ENCODE measurements at regions not wholly inside any gene's neighbourhood (a gene's known extent, or its start where the extent isn't known, plus 50 kb on each side); places are given as distances from the start of the nearest gene placed in this dataset.

GRCh38 chr3:44041726-44042125 lies 200.0 kb upstream of the TOPAZ1 start:
- no peak for TF ChIP-seq CTCF (conservative IDR thresholded peaks at IDR 0.05)
- Mint-ChIP-seq H3K4me3 (no peak overlapping the region), H3K4me1 (no peaks in the 10 kb centered on the region), H3K36me3 (ENCODE audit: low read depth) (no peaks in the 10 kb centered on the region), H3K27ac (no peak overlapping the region), H3K27me3 (ENCODE audit: insufficient read depth) (no peaks in the 10 kb centered on the region), H3K9me3 (peaks cover 2% of the 10 kb centered on the region)
- no peaks in the 10 kb centered on the region for H3K9me3 ChIP-seq (ENCODE audit: control insufficient read depth, low read length)
- no peak overlapping the region for H3K9ac ChIP-seq (ENCODE audit: extremely low read depth, low read length, poor library complexity, severe bottlenecking)
- 69 to 100% methylated on average over 2 to 4 of the region's 4 CpGs for WGBS, 2 experiments (ENCODE audit: insufficient coverage in 1 of 2, insufficient read length in 1 of 2)
- H3K27ac ChIP-seq (ENCODE audit: low read depth, low read length): no peak overlapping the region
- DNase-seq: no peak
- H3K27me3 ChIP-seq (ENCODE audit: control insufficient read depth, insufficient read depth, low read length, poor library complexity, severe bottlenecking): no peaks in the 10 kb centered on the region
- no peaks in the 10 kb centered on the region for H3K4me1 ChIP-seq (ENCODE audit: control insufficient read depth, insufficient read depth, low read length)
- H3K4me3 ChIP-seq (ENCODE audit: low read length): no peak overlapping the region
- H3K36me3 ChIP-seq (ENCODE audit: control insufficient read depth, insufficient read depth, low read length): no peaks in the 10 kb centered on the region

GRCh38 chr3:44042772-44043171 lies 198.9 kb upstream of the TOPAZ1 start:
- no peak overlapping the region for H3K4me3 ChIP-seq (ENCODE audit: low read length)
- H3K9me3 Mint-ChIP-seq: peaks cover 2% of the 10 kb centered on the region
- no peak overlapping the region for H3K9ac ChIP-seq (ENCODE audit: extremely low read depth, low read length, poor library complexity, severe bottlenecking)
- H3K27ac ChIP-seq (ENCODE audit: low read depth, low read length): no peak overlapping the region
- no peaks in the 10 kb centered on the region for H3K4me1 ChIP-seq (ENCODE audit: control insufficient read depth, insufficient read depth, low read length)
- H3K4me1 Mint-ChIP-seq: no peaks in the 10 kb centered on the region
- no peaks in the 10 kb centered on the region for H3K27me3 Mint-ChIP-seq (ENCODE audit: insufficient read depth)
- no peaks in the 10 kb centered on the region for H3K36me3 Mint-ChIP-seq (ENCODE audit: low read depth)
- H3K27ac Mint-ChIP-seq: no peak overlapping the region
- H3K4me3 Mint-ChIP-seq: no peak overlapping the region
- H3K27me3 ChIP-seq (ENCODE audit: control insufficient read depth, insufficient read depth, low read length, poor library complexity, severe bottlenecking): no peaks in the 10 kb centered on the region
- TF ChIP-seq CTCF (conservative IDR thresholded peaks at IDR 0.05): no peak
- no peaks in the 10 kb centered on the region for H3K36me3 ChIP-seq (ENCODE audit: control insufficient read depth, insufficient read depth, low read length)
- WGBS, 2 experiments (ENCODE audit: insufficient coverage in 1 of 2, insufficient read length in 1 of 2): 83 to 87% methylated on average over 4 of the region's 4 CpGs
- DNase-seq: no peak
- no peaks in the 10 kb centered on the region for H3K9me3 ChIP-seq (ENCODE audit: control insufficient read depth, low read length)

- no peaks in the 10 kb centered on the region for H3K9me3 ChIP-seq (ENCODE audit: control insufficient read depth, low read length)
- no peaks in the 10 kb centered on the region for H3K27me3 ChIP-seq (ENCODE audit: control insufficient read depth, insufficient read depth, low read length, poor library complexity, severe bottlenecking)
- Mint-ChIP-seq H3K27me3 (ENCODE audit: insufficient read depth) (no peaks in the 10 kb centered on the region), H3K9me3 (peaks cover 2% of the 10 kb centered on the region), H3K4me3 (no peak overlapping the region), H3K36me3 (ENCODE audit: low read depth) (no peaks in the 10 kb centered on the region), H3K4me1 (peaks cover 5% of the 10 kb centered on the region), H3K27ac (no peak overlapping the region)
- no peaks in the 10 kb centered on the region for H3K4me1 ChIP-seq (ENCODE audit: control insufficient read depth, insufficient read depth, low read length)
- H3K36me3 ChIP-seq (ENCODE audit: control insufficient read depth, insufficient read depth, low read length): no peaks in the 10 kb centered on the region
- 40 to 69% methylated on average over 2 to 4 of the region's 4 CpGs for WGBS, 2 experiments (ENCODE audit: insufficient coverage in 1 of 2, insufficient read length in 1 of 2)
- no peak overlapping the region for H3K4me3 ChIP-seq (ENCODE audit: low read length)
- DNase-seq: no peak
- no peak overlapping the region for H3K9ac ChIP-seq (ENCODE audit: extremely low read depth, low read length, poor library complexity, severe bottlenecking)
- no peak for TF ChIP-seq CTCF (conservative IDR thresholded peaks at IDR 0.05)
- no peak overlapping the region for H3K27ac ChIP-seq (ENCODE audit: low read depth, low read length)
These were observed 196.0 kb upstream of the TOPAZ1 start for GRCh38 chr3:44045476-44046275.
